ENCODE measurements at regions not wholly inside any gene's neighbourhood (a gene's known extent, or its start where the extent isn't known, plus 50 kb on each side); places are given as distances from the start of the nearest gene placed in this dataset.
"Not testable (repeated sequence)": the region's sequence is repeated elsewhere in the genome, so short reads cannot be mapped to it uniquely, and the experiment has no call there.

DNA sequence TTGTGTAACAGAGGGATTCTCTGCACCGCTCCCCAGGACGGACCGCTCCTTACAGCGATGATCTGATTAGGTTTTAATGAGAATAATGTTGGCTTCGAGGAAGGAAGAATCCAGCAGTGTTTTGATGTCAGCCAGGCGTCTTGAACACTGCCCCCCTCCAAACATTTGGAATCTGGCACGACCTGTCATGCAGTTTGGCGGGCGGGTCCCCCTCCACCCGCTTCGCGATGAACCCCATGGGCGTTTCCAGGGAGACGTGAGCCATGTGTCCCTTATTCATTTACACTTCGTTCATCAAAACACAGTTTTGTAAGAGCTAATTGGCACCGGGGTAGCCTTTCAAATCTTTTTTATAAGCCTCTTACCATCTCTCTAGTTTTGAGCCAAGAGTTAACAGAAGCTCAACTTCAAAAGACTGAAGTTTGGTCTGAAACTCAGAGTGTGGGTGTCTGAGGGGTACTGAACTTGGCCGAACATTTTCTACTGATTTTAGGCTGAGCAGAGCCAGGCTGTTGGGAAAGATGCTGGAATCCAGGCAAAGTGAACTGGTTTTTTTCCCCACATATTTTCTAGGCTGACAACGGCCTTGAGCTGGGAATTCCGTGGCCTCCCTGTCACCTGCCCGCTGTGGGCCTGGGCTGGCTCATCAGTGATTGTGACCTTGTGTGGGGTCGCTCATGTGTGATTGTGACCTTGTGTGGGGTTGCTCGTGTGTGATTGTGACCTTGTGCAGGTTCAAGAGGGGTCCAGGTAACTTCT is 214.8 kb upstream of the ZNF469 start:
- TF ChIP-seq EZH2 (IDR thresholded peaks at IDR 0.05; ENCODE audit: borderline replicate concordance, low read length) = not testable (repeated sequence)
- TF ChIP-seq, protein P1, sequence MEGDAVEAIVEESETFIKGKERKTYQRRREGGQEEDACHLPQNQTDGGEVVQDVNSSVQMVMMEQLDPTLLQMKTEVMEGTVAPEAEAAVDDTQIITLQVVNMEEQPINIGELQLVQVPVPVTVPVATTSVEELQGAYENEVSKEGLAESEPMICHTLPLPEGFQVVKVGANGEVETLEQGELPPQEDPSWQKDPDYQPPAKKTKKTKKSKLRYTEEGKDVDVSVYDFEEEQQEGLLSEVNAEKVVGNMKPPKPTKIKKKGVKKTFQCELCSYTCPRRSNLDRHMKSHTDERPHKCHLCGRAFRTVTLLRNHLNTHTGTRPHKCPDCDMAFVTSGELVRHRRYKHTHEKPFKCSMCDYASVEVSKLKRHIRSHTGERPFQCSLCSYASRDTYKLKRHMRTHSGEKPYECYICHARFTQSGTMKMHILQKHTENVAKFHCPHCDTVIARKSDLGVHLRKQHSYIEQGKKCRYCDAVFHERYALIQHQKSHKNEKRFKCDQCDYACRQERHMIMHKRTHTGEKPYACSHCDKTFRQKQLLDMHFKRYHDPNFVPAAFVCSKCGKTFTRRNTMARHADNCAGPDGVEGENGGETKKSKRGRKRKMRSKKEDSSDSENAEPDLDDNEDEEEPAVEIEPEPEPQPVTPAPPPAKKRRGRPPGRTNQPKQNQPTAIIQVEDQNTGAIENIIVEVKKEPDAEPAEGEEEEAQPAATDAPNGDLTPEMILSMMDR (IDR thresholded peaks at IDR 0.05; ENCODE audit: low read length) = not testable (repeated sequence)

Measured in OCI-LY1 (cell line).